GM19452 (cell line): ENCODE measurements at regions not wholly inside any gene's neighbourhood (a gene's known extent, or its start where the extent isn't known, plus 50 kb on each side); places are given as distances from the start of the nearest gene placed in this dataset.

Experiments
- ATAC-seq: cut with Tn5 transposase; IDR thresholded peaks from one replicate; pipeline ENCODE4 v1.9.1; 2021; ENCODE audit not compliant: unreplicated experiment

DNA sequence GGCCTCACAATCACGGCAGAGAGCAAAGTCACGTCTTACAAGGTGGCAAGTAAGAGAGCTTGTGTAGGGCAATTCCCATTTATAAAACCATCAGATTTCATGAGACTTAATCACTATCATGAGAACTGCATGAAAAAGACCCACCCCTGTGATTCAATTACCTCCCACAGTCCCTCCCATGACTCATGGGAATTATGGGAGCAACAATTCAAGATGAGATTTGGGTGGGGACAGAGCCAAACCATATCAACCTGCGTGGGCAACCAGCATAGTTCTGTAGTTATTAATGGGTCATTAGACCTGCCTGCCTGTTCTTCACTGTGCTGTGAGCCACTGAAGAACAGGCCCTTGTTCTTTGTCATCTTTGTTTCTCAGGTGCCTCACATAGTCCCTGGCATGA is 593.7 kb upstream of the BOD1L1 start:
- no peak for ATAC-seq

GRCh38 chr4:14222377-14223029 is 595.0 kb upstream of the BOD1L1 start:
- no peak for ATAC-seq

- ATAC-seq: no peak
Measured at GRCh38 chr4:14223461-14223860, 595.9 kb upstream of the BOD1L1 start.

DNA sequence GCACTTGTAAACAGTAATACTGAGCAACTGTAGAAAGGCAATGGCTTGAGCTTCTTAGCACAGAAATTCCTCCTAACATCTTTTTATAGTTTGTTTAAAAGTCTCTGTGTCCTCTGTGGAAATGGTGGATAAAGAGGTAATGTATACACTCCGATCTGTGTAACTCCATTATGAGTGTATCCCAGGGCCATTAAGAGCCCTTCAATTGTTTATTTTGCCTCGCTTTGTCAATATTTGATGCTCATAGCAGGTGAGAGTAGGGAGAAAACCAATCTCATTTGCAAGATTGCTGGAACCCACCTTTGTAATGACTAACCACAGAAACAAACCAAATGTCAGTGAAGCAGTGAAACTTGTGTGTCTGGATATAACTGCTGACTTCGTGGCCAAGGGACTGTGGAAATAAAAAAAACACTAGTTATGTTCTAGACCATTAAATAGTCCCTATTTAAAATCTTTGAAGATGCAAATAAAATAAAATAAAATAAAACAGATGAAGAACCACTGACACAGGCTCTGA is 598.2 kb upstream of the BOD1L1 start:
- ATAC-seq: no peak

DNA sequence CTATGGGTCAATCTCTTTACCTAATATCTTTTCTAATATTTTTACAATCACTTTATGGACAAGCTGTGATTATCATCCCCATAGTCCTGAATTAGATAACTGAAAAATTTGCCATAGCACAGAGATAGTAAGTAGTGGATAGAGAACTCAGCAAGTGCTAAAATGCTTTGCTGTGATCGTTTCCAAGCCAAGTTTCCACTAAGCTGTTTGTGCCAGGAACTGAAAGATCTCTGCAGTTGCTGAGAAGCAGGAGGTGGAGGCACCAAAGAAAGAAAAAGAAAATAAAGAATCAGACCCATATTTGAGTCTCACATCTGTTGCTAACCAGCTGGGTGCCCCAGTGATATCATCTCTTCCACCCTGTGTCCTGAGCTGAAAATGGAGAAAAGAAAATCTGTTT is 605.6 kb upstream of the BOD1L1 start:
- no peak for ATAC-seq

DNA sequence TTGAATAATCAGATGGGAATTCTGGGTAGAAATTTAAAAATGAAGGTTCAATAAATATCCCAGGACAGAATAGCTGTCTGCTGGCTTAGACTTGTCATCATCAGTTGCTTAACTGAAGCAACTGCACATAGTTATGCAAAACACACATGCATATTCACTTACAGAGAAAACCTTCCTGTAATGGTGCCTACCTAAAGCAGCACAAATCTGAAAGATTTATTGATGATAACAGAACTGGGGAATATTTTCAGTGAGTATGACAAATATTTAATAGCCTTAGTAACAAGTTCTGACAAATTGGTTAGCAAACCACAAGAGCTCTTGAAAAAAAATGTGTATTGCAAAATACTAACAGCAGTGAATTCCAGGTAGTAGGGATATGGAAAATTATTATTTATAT is 606.8 kb upstream of the BOD1L1 start:
- no peak for ATAC-seq

DNA sequence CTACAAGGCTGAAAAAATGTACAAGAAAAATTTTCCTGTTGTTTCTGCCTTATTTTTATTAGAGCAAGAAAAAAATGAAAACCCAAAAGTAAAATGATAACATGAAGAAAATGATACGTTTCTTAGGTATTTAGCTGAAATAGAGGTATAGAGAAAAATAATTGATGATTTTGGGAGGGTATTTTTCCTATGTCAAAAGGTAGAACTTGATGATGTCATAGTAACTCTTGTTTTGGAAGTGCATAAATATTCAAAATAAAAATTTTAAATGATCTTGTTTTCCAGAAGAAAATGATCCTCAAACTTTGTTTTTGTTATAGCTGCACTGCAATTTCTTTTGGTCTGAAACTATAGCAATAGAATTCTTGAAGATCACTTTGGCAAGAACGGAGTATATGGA is 608.8 kb upstream of the BOD1L1 start:
- no peak for ATAC-seq

- no peak for ATAC-seq
Measured at GRCh38 chr4:14237911-14238310, 610.4 kb upstream of the BOD1L1 start.

DNA sequence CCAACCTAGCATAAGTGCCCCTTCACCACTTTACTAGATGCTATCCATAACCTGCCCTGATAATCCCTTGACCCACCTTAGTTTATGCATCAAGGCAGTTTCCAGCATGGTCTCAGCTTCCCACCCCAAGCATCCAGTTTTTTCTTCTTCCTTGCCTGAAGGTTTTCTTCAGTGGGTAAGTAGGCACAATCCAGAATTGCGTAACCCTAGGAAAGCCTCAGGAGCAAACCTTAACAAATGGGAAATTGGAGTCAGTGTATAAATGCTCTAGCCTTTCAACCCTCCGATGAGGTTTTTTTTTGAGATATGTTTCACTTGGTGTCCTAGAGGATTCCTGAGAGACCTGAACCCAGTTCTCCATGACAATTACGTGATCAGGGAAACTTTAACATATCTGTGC is 614.0 kb upstream of the BOD1L1 start:
- ATAC-seq: no peak

DNA sequence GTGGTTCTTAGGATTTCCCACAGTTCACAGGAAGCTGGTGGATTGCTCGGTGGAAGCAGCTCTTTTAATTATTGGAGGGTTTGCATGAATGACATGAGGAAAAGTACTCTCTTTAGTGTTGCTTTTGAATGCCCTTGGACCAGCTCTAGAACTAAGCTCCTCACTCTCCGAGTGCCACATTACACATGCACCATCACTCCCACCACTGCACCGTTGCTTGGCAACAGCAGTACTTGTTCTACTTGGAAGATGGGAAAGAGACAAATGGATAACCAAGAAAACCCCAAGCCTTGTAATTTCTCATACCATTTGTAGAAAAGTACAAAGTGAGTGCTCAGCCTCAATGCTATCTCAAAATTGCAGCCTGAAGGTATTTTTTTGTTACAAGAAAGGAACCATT is 620.2 kb upstream of the BOD1L1 start:
- ATAC-seq: no peak

DNA sequence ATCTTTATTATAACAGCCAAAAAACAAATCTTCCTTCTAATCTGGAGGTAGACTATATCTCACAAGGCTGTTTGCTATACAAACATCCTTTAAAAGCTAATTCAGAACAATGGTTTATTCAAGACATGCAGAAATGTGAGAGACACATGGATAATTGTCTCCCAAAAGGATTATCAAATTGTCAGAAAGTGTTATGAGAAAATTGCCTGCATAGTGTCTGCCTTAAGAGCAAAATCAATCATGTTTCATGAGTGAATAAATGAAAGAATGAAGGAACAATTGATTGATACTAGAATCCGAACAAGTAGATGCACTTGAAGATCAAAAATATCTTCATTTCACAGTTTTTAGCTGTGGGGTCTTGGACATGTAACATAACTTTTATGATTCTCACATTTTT is 621.7 kb upstream of the BOD1L1 start:
- ATAC-seq: no peak

DNA sequence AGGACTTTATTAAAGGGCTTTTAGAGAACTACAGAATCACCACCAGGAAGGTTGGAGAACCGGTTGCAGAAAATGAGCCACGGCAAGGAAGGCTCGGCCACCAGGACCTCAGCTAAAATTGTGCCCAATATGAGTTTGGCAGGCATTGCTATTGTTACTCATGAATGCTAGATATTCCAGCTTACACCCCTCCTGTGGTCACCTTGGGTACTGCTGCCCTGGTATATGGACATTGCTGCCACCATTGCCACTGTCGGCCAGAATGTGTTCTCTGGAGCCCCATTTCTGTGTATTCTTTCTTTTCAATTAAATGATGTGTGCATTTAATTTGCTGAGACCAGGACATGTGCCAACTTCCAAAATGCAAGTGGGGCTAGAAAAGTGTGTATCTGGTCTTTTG is 626.7 kb upstream of the BOD1L1 start:
- no peak for ATAC-seq

GRCh38 chr4:14254926-14255325 is 627.4 kb upstream of the BOD1L1 start:
- ATAC-seq: no peak

DNA sequence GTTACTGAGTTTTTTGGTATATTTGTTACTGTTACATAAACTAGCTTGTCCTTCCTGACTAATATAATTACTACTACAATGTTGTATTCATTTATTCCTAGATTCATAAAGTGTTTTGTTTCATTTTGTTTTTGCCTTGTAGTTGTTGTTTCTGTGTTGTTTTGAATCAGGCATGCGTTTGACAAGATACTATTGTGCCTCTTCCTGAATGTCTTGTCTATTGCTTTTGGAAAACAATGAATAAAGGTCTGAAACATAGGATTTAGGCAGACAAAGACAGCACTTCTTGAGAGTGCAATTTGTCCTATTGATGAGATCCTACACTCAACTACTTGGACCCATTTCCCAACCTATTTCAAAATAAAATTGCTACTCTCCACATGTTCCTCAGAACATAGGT is 630.4 kb upstream of the BOD1L1 start:
- ATAC-seq: no peak

DNA sequence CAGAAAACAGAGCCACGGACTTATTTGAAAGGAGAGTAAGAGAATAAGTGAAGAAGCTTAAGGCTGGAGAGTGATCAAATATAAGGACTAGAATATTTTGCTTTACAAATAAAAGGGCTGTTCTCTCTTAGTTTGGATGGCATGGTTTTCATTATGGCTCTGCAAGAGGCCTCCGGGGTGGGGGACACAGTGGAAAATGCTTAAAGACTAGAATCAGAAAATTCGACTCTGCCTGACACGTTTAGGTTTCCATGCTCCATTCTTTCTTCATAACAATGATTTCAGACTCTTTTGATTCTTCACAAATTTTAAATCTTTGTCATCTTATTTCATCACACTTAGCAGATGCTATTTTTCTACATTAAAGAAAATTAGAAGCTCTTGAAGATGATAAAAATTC is 632.4 kb upstream of the BOD1L1 start:
- ATAC-seq: no peak

GRCh38 chr4:14260591-14260990 is 633.1 kb upstream of the BOD1L1 start:
- ATAC-seq: no peak

DNA sequence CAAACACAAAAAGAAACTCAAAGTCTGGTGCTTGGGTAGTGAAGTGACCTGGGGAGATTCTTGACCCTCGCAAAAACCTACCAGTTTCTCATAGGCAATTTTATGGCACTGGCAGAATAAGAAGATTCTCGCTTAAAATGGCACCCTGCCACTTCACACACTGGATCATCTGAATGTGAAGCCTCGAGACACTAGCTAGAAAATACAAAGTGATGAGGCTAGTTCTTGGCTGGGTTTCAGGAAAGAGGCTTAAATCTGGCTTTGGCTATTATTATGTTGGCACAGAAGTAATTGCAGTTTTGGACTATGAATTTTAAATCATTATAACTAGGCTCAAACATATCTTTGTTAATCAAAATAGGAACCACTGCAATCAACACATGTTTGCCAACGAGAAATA is 634.7 kb upstream of the BOD1L1 start:
- no peak for ATAC-seq

DNA sequence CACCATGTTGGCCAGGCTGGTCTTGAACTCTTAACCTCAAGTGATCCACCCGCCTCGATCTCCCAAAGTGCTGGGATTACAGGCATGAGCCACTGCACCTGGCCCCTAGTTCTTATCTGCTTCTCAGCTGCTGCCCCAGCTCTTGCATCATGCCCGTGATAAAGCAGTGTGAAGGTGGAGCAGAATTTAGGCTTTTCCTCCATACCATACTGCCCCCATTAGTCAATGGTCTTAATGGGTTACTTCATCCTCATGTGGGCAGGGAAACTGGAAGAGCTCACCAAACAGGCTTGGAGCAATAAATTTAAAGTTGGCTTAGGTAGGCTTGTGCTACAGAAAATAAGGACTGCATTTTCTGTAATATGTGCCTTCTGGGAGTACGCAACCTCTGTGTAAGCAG is 636.9 kb upstream of the BOD1L1 start:
- no peak for ATAC-seq

DNA sequence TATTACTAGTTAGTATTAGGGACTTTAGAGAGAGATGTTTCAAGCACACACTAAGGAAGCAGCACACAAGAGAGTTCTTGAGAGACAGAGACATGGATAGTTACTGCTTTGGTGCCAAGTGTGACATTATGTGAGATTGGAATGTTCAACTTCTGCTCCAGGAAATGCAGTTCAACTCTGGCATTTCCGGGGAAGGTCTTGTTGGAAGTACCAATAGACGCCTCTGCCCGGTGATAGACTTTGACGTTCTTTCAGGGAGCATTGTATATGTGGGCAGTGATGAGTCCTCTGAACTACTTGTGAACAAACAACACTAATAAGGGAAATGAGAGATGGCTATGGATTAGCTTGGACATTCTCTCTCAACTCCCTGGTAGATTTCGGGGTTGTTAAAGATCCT is 638.1 kb upstream of the BOD1L1 start:
- ATAC-seq: no peak

GRCh38 chr4:14267373-14268060 is 640.0 kb upstream of the BOD1L1 start:
- no peak for ATAC-seq

GRCh38 chr4:14269824-14270223 is 642.3 kb upstream of the BOD1L1 start:
- ATAC-seq: no peak

DNA sequence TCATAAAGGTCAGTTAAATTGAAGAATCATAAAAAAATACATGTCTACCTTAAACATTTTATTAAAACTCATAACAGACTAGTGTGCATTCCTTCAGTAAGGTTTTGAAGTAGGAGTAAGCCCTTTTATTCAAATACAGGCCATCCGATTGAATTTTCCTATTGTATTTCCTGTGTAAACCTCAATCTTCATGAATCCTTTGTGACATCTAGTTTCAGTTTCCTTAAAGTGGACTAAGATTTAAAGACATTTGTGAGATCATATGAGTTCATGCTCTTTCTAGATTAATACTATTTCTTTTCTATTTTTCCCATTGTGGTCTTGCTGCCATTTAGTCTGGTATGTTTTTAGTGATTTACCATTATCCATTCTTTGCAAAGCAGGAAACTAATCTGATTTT is 644.7 kb upstream of the BOD1L1 start:
- no peak for ATAC-seq

DNA sequence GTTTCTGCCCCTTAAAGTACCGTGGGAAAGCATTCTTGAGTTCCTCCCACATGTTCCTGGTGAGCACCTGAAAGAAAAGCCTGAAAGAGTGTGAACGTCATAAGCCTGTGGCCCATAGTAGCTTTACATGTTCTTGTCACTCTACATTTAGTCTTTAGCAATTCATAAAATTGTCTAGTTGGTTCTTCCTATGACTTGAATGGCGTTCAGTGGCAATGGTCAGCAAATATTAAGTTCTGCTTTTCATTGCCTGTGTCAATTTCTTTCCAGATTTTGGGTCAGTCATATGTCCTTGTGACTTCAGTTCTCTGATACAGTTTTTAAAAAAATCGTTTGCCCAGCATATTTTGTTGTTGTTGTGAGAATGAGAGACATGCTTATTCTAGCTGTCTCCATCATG is 650.0 kb upstream of the BOD1L1 start:
- ATAC-seq: no peak
